OCI-LY7 (cell line): ENCODE measurements at regions not wholly inside any gene's neighbourhood (a gene's known extent, or its start where the extent isn't known, plus 50 kb on each side); places are given as distances from the start of the nearest gene placed in this dataset.

Experiments used
- CTCF ChIP-seq: fragments of 200-600 bp; sonication (generic); conservative IDR thresholded peaks from 2 replicates; pipeline ENCODE4 v1.5.1; 2014; ENCODE audit warnings: mild to moderate bottlenecking, antibody characterized with exemption, low read length, moderate library complexity, mixed read lengths
- EZH2phosphoT487 ChIP-seq: fragments of 200-600 bp; sonication (generic); IDR thresholded peaks from 2 replicates; pipeline ENCODE4 v1.6.1; 2018; ENCODE audit warnings: low read depth, borderline replicate concordance, mild to moderate bottlenecking, mixed run types, antibody characterized with exemption, low read length, moderate library complexity, mixed read lengths

GRCh38 chr10:71046747-71047146 is 158.4 kb upstream of the PCBD1 start:
- TF ChIP-seq CTCF (no peak), EZH2phosphoT487 (no peak)
